Mesenchymal stem cell (in vitro differentiated cells and primary cell): ENCODE measurements at regions not wholly inside any gene's neighbourhood (a gene's known extent, or its start where the extent isn't known, plus 50 kb on each side); places are given as distances from the start of the nearest gene placed in this dataset.

Experiments used
- DNase-seq: peaks from one replicate; pipeline ENCODE4 v3.0.0-alpha.2; 2013
- H2AFZ ChIP-seq: one replicate; pipeline ENCODE4 v1.6.1; 2013; ENCODE audit warnings: low read depth, mild to moderate bottlenecking, control low read depth, inconsistent platforms, low read length, moderate library complexity
- H2AK5ac ChIP-seq: 2 replicates; pipeline ENCODE4 v1.6.1; 2013; ENCODE audit warnings: low read length, moderate library complexity, mild to moderate bottlenecking, inconsistent platforms; ENCODE audit not compliant: severe bottlenecking
- H2BK120ac ChIP-seq: one replicate; pipeline ENCODE4 v1.6.1; 2013; ENCODE audit warnings: low read depth, mild to moderate bottlenecking, inconsistent platforms, low read length, moderate library complexity
- H2BK12ac ChIP-seq, 2 experiments: one replicate each; pipeline ENCODE4 v1.6.1; 2013; ENCODE audit warnings: inconsistent platforms in 2 of 2, low read length in 2 of 2, mild to moderate bottlenecking in 2 of 2, moderate library complexity in 2 of 2, control low read depth in 1 of 2
- H2BK15ac ChIP-seq: one replicate; pipeline ENCODE4 v1.6.1; 2013; ENCODE audit warnings: mild to moderate bottlenecking, low read depth, inconsistent platforms; ENCODE audit not compliant: poor library complexity, severe bottlenecking
- H2BK5ac ChIP-seq: 2 replicates; pipeline ENCODE4 v1.6.1; 2013; ENCODE audit warnings: low read depth, mild to moderate bottlenecking, low read length, control low read depth, inconsistent platforms; ENCODE audit not compliant: poor library complexity, severe bottlenecking
- H3K14ac ChIP-seq, 2 experiments: one replicate each; pipeline ENCODE4 v1.6.1; 2013; ENCODE audit warnings: inconsistent platforms in 2 of 2, low read length in 2 of 2, control low read depth in 1 of 2, mild to moderate bottlenecking in 1 of 2, moderate library complexity in 1 of 2
- H3K18ac ChIP-seq, 2 experiments: one replicate each; pipeline ENCODE4 v1.6.1; 2013; ENCODE audit warnings: inconsistent platforms in 2 of 2, low read length in 2 of 2, control low read depth in 1 of 2, low read depth in 1 of 2, mild to moderate bottlenecking in 1 of 2
- H3K23ac ChIP-seq, 2 experiments: one replicate each; pipeline ENCODE4 v1.6.1; 2013; ENCODE audit warnings: inconsistent platforms in 2 of 2, low read length in 2 of 2, mild to moderate bottlenecking in 2 of 2, moderate library complexity in 2 of 2, control low read depth in 1 of 2
- H3K27ac ChIP-seq: 2 replicates; pipeline ENCODE4 v1.5.1; 2013; ENCODE audit warnings: mild to moderate bottlenecking, moderate library complexity, low read length, control low read depth, inconsistent platforms; ENCODE audit not compliant: poor library complexity, severe bottlenecking
- H3K27me3 ChIP-seq, 2 experiments: 2 replicates each; pipeline versions ENCODE4 v1.6.1 to v1.7.0; 2013; ENCODE audit warnings: low read length in 2 of 2, mild to moderate bottlenecking in 2 of 2, moderate library complexity in 2 of 2, control low read depth in 1 of 2, inconsistent platforms in 1 of 2; ENCODE audit not compliant: control insufficient read depth in 1 of 2, insufficient read depth in 1 of 2
- H3K36me3 ChIP-seq, 2 experiments: 2 replicates each; pipeline versions ENCODE4 v1.6.1 to v1.7.0; 2013; ENCODE audit warnings: low read length in 2 of 2, control low read depth in 1 of 2, inconsistent platforms in 1 of 2, low read depth in 1 of 2, mild to moderate bottlenecking in 1 of 2; ENCODE audit not compliant: insufficient read depth in 2 of 2, control insufficient read depth in 1 of 2
- H3K4ac ChIP-seq, 2 experiments: one replicate each; pipeline ENCODE4 v1.6.1; 2013; ENCODE audit warnings: inconsistent platforms in 2 of 2, low read length in 2 of 2, mild to moderate bottlenecking in 2 of 2, moderate library complexity in 2 of 2, control low read depth in 1 of 2, low read depth in 1 of 2
- H3K4me1 ChIP-seq: 2 replicates; pipeline ENCODE4 v1.6.1; 2013; ENCODE audit warnings: low read depth, low read length, control low read depth; ENCODE audit not compliant: control insufficient read depth, insufficient read depth
- H3K4me2 ChIP-seq: 2 replicates; pipeline ENCODE4 v1.6.1; 2013; ENCODE audit warnings: low read length, mild to moderate bottlenecking, inconsistent platforms; ENCODE audit not compliant: poor library complexity, severe bottlenecking
- H3K4me3 ChIP-seq, 2 experiments: 2 replicates each; pipeline versions ENCODE4 v1.5.1 to v1.7.0; 2013; ENCODE audit warnings: low read length in 2 of 2, mild to moderate bottlenecking in 2 of 2, control low read depth in 1 of 2, low read depth in 1 of 2; ENCODE audit not compliant: insufficient read depth in 1 of 2
- H3K79me1 ChIP-seq: replicated peaks from 2 replicates; pipeline ENCODE4 v1.6.1; 2013; ENCODE audit warnings: mild to moderate bottlenecking, control low read depth, low read length, inconsistent platforms; ENCODE audit not compliant: poor library complexity, severe bottlenecking
- H3K9ac ChIP-seq: 2 replicates; pipeline ENCODE4 v1.7.0; 2013; ENCODE audit warnings: mild to moderate bottlenecking, low read length, moderate library complexity
- H3K9me3 ChIP-seq: 2 replicates; pipeline ENCODE4 v1.7.0; 2013; ENCODE audit warnings: mild to moderate bottlenecking, low read length; ENCODE audit not compliant: control insufficient read depth
- H4K8ac ChIP-seq: one replicate; pipeline ENCODE4 v1.6.1; 2013; ENCODE audit warnings: inconsistent platforms, mild to moderate bottlenecking, low read length, moderate library complexity
- H4K91ac ChIP-seq: one replicate; pipeline ENCODE4 v1.6.1; 2013; ENCODE audit warnings: mild to moderate bottlenecking, low read length, inconsistent platforms
- WGBS: methylation state at CpG from one replicate; pipeline ENCODE4 v1.1.7; 2013; ENCODE audit warnings: mixed read lengths; 5-methylcytosine and 5-hydroxymethylcytosine counted together

GRCh38 chr7:114155116-114156110, 236.6 kb upstream of the PPP1R3A start:
- H3K9me3 ChIP-seq: no peaks in the 10 kb centered on the region
- H3K36me3 ChIP-seq: no peaks in the 10 kb centered on the region
- no peak overlapping the region for H3K23ac ChIP-seq
- H2BK120ac ChIP-seq: no peak overlapping the region
- H2AFZ ChIP-seq: no peak overlapping the region
- H2BK15ac ChIP-seq: no peak overlapping the region
- H4K8ac ChIP-seq: no peak overlapping the region
- no peak overlapping the region for H3K18ac ChIP-seq
- no peak overlapping the region for H2BK5ac ChIP-seq
- no peak overlapping the region for H3K4ac ChIP-seq
- no peak overlapping the region for H3K9ac ChIP-seq
- H3K4me1 ChIP-seq: no peaks in the 10 kb centered on the region
- H3K27ac ChIP-seq: no peak overlapping the region
- H2AK5ac ChIP-seq: no peak overlapping the region
- H3K27me3 ChIP-seq: no peaks in the 10 kb centered on the region
- no peak overlapping the region for H3K4me3 ChIP-seq
- H2BK12ac ChIP-seq: no peak overlapping the region
- H3K14ac ChIP-seq: no peak overlapping the region
- 69% methylated on average over 8 of the region's 9 CpGs for WGBS
- no peak overlapping the region for H4K91ac ChIP-seq
- no peak for DNase-seq
- H3K4me2 ChIP-seq: no peak overlapping the region
- no peaks in the 10 kb centered on the region for H3K79me1 ChIP-seq

- Histone ChIP-seq H3K4ac (no peak overlapping the region), H4K91ac (no peak overlapping the region), H3K4me1 (no peaks in the 10 kb centered on the region), H3K27me3 (no peaks in the 10 kb centered on the region), H3K27ac (no peak overlapping the region), H3K9me3 (no peaks in the 10 kb centered on the region), H3K79me1 (no peaks in the 10 kb centered on the region), H2BK5ac (no peak overlapping the region), H2AK5ac (no peak overlapping the region), H2BK120ac (no peak overlapping the region), H3K4me3 (no peak overlapping the region), H3K4me2 (no peak overlapping the region), H4K8ac (no peak overlapping the region), H3K23ac (no peak overlapping the region), H3K9ac (no peak overlapping the region), H2BK12ac (no peak overlapping the region), H2BK15ac (no peak overlapping the region), H2AFZ (no peak overlapping the region), H3K14ac (no peak overlapping the region), H3K36me3 (no peaks in the 10 kb centered on the region), H3K18ac (no peak overlapping the region)
- no peak for DNase-seq
Observed at GRCh38 chr7:114153700-114154099, 234.9 kb upstream of the PPP1R3A start.

- Histone ChIP-seq H3K23ac (no peak overlapping the region), H2BK15ac (no peak overlapping the region), H4K8ac (no peak overlapping the region), H3K4ac (no peak overlapping the region), H3K4me1 (no peaks in the 10 kb centered on the region), H3K27ac (no peak overlapping the region), H2BK12ac (no peak overlapping the region), H3K14ac (no peak overlapping the region), H3K27me3 (no peaks in the 10 kb centered on the region), H3K4me2 (no peak overlapping the region), H2BK5ac (no peak overlapping the region), H2AK5ac (no peak overlapping the region), H3K9ac (no peak overlapping the region), H2BK120ac (no peak overlapping the region), H3K36me3 (no peaks in the 10 kb centered on the region), H3K18ac (no peak overlapping the region), H2AFZ (no peak overlapping the region), H3K9me3 (no peaks in the 10 kb centered on the region), H4K91ac (no peak overlapping the region), H3K4me3 (no peak overlapping the region), H3K79me1 (no peaks in the 10 kb centered on the region)
- WGBS: 50% methylated on average over 5 of the region's 5 CpGs
- DNase-seq: no peak
Observed at GRCh38 chr7:114152314-114152938, 233.6 kb upstream of the PPP1R3A start.

GRCh38 chr7:114151777-114152176, 233.0 kb upstream of the PPP1R3A start:
- Histone ChIP-seq H3K23ac (no peak overlapping the region), H3K4me2 (no peak overlapping the region), H3K4me3 (no peak overlapping the region), H2BK12ac (no peak overlapping the region), H2BK15ac (no peak overlapping the region), H2BK120ac (no peak overlapping the region), H3K79me1 (no peaks in the 10 kb centered on the region), H4K8ac (no peak overlapping the region), H3K27me3 (no peaks in the 10 kb centered on the region), H3K18ac (no peak overlapping the region), H3K14ac (no peak overlapping the region), H2AFZ (no peak overlapping the region), H3K36me3 (no peaks in the 10 kb centered on the region), H3K9me3 (no peaks in the 10 kb centered on the region), H3K4ac (no peak overlapping the region), H2BK5ac (no peak overlapping the region), H3K9ac (no peak overlapping the region), H3K27ac (no peak overlapping the region), H4K91ac (no peak overlapping the region), H2AK5ac (no peak overlapping the region), H3K4me1 (no peaks in the 10 kb centered on the region)
- WGBS: no CpG with 5 or more reads among the region's 3 CpGs
- DNase-seq: no peak
